Fibroblast of lung (primary cell): ENCODE measurements at regions not wholly inside any gene's neighbourhood (a gene's known extent, or its start where the extent isn't known, plus 50 kb on each side); places are given as distances from the start of the nearest gene placed in this dataset.

Source experiments
- EZH2 ChIP-seq: IDR thresholded peaks from 2 replicates; pipeline ENCODE4 v1.5.1; 2012; ENCODE audit warnings: low read length, control low read depth, mild to moderate bottlenecking; ENCODE audit errors: missing control alignments
- TF ChIP-seq, protein P1 (sequence below), 2 donors: IDR thresholded peaks in 1 of 2; conservative IDR thresholded peaks in 1 of 2; 1 replicate in 1 of 2; 2 replicates in 1 of 2; pipeline ENCODE4 v1.5.1; 2011 to 2012; ENCODE audit warnings: low read length in 2 of 2, control low read depth in 1 of 2, inconsistent platforms in 1 of 2, low read depth in 1 of 2, mild to moderate bottlenecking in 1 of 2

GRCh38 chr2:51813247-51813646 is 781.3 kb upstream of the NRXN1 start:
- TF ChIP-seq, protein P1, sequence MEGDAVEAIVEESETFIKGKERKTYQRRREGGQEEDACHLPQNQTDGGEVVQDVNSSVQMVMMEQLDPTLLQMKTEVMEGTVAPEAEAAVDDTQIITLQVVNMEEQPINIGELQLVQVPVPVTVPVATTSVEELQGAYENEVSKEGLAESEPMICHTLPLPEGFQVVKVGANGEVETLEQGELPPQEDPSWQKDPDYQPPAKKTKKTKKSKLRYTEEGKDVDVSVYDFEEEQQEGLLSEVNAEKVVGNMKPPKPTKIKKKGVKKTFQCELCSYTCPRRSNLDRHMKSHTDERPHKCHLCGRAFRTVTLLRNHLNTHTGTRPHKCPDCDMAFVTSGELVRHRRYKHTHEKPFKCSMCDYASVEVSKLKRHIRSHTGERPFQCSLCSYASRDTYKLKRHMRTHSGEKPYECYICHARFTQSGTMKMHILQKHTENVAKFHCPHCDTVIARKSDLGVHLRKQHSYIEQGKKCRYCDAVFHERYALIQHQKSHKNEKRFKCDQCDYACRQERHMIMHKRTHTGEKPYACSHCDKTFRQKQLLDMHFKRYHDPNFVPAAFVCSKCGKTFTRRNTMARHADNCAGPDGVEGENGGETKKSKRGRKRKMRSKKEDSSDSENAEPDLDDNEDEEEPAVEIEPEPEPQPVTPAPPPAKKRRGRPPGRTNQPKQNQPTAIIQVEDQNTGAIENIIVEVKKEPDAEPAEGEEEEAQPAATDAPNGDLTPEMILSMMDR (conservative IDR thresholded peaks at IDR 0.05 in 1 of 2, IDR thresholded peaks at IDR 0.05 in 1 of 2; ENCODE audit: low read depth in 1 of 2, low read length in 2 of 2), result no peak
- TF ChIP-seq EZH2, result no peak
